DND-41 (cell line): ENCODE measurements at regions not wholly inside any gene's neighbourhood (a gene's known extent, or its start where the extent isn't known, plus 50 kb on each side); places are given as distances from the start of the nearest gene placed in this dataset.

ENCODE experiments used
- EZH2 ChIP-seq: IDR thresholded peaks from 3 replicates; pipeline ENCODE4 v1.6.1; 2012; ENCODE audit warnings: borderline replicate concordance, low read depth, mild to moderate bottlenecking, moderate library complexity, low read length, inconsistent platforms; ENCODE audit not compliant: severe bottlenecking
- TF ChIP-seq, protein P1 (sequence below): IDR thresholded peaks from 2 replicates; pipeline ENCODE4 v1.5.1; 2012; ENCODE audit warnings: borderline replicate concordance, low read length, moderate library complexity, mild to moderate bottlenecking; ENCODE audit not compliant: poor library complexity, severe bottlenecking; ENCODE audit errors: extremely low read depth

- TF ChIP-seq, protein P1, sequence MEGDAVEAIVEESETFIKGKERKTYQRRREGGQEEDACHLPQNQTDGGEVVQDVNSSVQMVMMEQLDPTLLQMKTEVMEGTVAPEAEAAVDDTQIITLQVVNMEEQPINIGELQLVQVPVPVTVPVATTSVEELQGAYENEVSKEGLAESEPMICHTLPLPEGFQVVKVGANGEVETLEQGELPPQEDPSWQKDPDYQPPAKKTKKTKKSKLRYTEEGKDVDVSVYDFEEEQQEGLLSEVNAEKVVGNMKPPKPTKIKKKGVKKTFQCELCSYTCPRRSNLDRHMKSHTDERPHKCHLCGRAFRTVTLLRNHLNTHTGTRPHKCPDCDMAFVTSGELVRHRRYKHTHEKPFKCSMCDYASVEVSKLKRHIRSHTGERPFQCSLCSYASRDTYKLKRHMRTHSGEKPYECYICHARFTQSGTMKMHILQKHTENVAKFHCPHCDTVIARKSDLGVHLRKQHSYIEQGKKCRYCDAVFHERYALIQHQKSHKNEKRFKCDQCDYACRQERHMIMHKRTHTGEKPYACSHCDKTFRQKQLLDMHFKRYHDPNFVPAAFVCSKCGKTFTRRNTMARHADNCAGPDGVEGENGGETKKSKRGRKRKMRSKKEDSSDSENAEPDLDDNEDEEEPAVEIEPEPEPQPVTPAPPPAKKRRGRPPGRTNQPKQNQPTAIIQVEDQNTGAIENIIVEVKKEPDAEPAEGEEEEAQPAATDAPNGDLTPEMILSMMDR, result no peak
- TF ChIP-seq EZH2, result no peak
These were observed 78.1 kb upstream of the TOMM7 start for GRCh38 chr7:22900784-22901183.
